Esophagus muscularis mucosa (tissue), 4 donors: ENCODE measurements at regions not wholly inside any gene's neighbourhood (a gene's known extent, or its start where the extent isn't known, plus 50 kb on each side); places are given as distances from the start of the nearest gene placed in this dataset.

ENCODE experiments used
- DNase-seq: peaks from one replicate; pipeline ENCODE4 v3.0.0-alpha.2; 2017; ENCODE audit errors: extremely low spot score
- H3K27ac ChIP-seq, 4 donors: fragments of 200-600 bp; sonication (generic); replicated peaks in 1 of 4; 1 replicate in 3 of 4; 2 replicates in 1 of 4; pipeline ENCODE4 v1.5.1; 2016 to 2019; ENCODE audit warnings: mild to moderate bottlenecking in 1 of 4
- H3K27me3 ChIP-seq, 4 donors: fragments of 200-600 bp; sonication (generic); one replicate each; pipeline versions ENCODE4 v1.5.1 to v1.6.0; 2016 to 2019
- H3K36me3 ChIP-seq, 4 donors: fragments of 200-600 bp; sonication (generic); one replicate each; pipeline ENCODE4 v1.5.1; 2016 to 2019
- H3K4me1 ChIP-seq, 4 donors: fragments of 200-600 bp; sonication (generic); one replicate each; pipeline ENCODE4 v1.5.1; 2016 to 2019
- H3K4me3 ChIP-seq, 4 donors: fragments of 200-600 bp; sonication (generic); 1 replicate in 2 of 4; 2 replicates in 2 of 4; pipeline ENCODE4 v1.5.1; 2016 to 2019; ENCODE audit warnings: mild to moderate bottlenecking in 4 of 4, moderate library complexity in 1 of 4
- H3K9me3 ChIP-seq, 4 donors: fragments of 200-600 bp; sonication (generic); 1 replicate in 3 of 4; 2 replicates in 1 of 4; pipeline ENCODE4 v1.5.1; 2016 to 2019
- EP300 ChIP-seq: sonication (generic); formaldehyde crosslinking; IDR thresholded peaks from one replicate; pipeline ENCODE4 v1.6.1; 2017; ENCODE audit warnings: antibody characterized with exemption
- POLR2A ChIP-seq: fragments of 450-650 bp; IDR thresholded peaks from one replicate; pipeline ENCODE4 v1.6.1; 2017; ENCODE audit warnings: antibody characterized with exemption, moderate library complexity, mild to moderate bottlenecking, low read depth
- POLR2AphosphoS5 ChIP-seq, 2 donors: sonication (generic); formaldehyde crosslinking; IDR thresholded peaks; one replicate each; pipeline ENCODE4 v1.6.1; 2017; ENCODE audit warnings: antibody characterized with exemption in 2 of 2
- WGBS: methylation state at CpG from one replicate; pipeline ENCODE4 v1.1.5; 2018; 5-methylcytosine and 5-hydroxymethylcytosine counted together
- intact Hi-C: fragments of 100-400 bp; cut with DNase I; formaldehyde crosslinking; loops from one replicate; pipeline ENCODE4 v1.15.1; 2023
- TF ChIP-seq, protein P1 (sequence below), 3 experiments: fragments of 200-600 bp in 2 of 3; fragments of 450-650 bp in 1 of 3; sonication (generic) in 2 of 3; IDR thresholded peaks; one replicate each; pipeline ENCODE4 v1.5.1; 2017 to 2019; ENCODE audit warnings: antibody characterized with exemption in 3 of 3, mild to moderate bottlenecking in 2 of 3, moderate library complexity in 1 of 3

DNA sequence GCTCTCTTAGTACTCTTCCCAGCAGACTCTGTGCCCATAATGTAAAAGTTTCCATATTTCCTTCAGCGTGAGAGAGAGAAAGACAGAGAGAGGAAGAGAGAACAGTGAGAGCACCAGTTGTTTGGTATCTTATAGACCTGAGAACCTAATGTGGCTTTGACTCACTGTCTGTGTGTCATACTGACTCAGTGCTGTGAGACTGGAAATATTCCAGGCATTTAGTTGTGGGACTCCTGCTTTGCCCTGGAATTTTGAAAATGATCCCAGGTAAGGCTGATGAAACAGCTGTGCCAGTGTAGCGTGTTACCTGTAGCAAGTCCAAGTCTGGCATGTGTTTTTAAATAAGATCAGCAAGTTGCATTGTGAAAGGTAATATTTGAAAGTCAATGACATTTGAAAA lies 87.9 kb upstream of the KCNH7 start:
- H3K27me3 ChIP-seq = no peaks in the 10 kb centered on the region
- no peaks in the 10 kb centered on the region for H3K9me3 ChIP-seq
- H3K4me3 ChIP-seq = no peak overlapping the region
- 95% methylated on average over 2 of the region's 2 CpGs for WGBS
- TF ChIP-seq, protein P1, sequence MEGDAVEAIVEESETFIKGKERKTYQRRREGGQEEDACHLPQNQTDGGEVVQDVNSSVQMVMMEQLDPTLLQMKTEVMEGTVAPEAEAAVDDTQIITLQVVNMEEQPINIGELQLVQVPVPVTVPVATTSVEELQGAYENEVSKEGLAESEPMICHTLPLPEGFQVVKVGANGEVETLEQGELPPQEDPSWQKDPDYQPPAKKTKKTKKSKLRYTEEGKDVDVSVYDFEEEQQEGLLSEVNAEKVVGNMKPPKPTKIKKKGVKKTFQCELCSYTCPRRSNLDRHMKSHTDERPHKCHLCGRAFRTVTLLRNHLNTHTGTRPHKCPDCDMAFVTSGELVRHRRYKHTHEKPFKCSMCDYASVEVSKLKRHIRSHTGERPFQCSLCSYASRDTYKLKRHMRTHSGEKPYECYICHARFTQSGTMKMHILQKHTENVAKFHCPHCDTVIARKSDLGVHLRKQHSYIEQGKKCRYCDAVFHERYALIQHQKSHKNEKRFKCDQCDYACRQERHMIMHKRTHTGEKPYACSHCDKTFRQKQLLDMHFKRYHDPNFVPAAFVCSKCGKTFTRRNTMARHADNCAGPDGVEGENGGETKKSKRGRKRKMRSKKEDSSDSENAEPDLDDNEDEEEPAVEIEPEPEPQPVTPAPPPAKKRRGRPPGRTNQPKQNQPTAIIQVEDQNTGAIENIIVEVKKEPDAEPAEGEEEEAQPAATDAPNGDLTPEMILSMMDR (IDR thresholded peaks at IDR 0.05) = no peak
- TF ChIP-seq POLR2AphosphoS5 (IDR thresholded peaks at IDR 0.05) (no peak), EP300 (no peak), POLR2A (no peak)
- H3K27ac ChIP-seq = no peak overlapping the region
- H3K4me1 ChIP-seq = no peaks in the 10 kb centered on the region
- no peaks in the 10 kb centered on the region for H3K36me3 ChIP-seq
- DNase-seq = no peak
- intact Hi-C loops = no loop called here

- Histone ChIP-seq H3K4me3 (no peak overlapping the region), H3K27me3 (no peaks in the 10 kb centered on the region), H3K27ac (no peak overlapping the region), H3K36me3 (no peaks in the 10 kb centered on the region), H3K9me3 (no peaks in the 10 kb centered on the region), H3K4me1 (no peaks in the 10 kb centered on the region)
- intact Hi-C loops = no loop called here
- TF ChIP-seq EP300 = no peak
- TF ChIP-seq POLR2A = no peak
- TF ChIP-seq, protein P1 (IDR thresholded peaks at IDR 0.05) = no peak
- no peak for TF ChIP-seq POLR2AphosphoS5 (IDR thresholded peaks at IDR 0.05)
- DNase-seq = no peak
Observed at GRCh38 chr2:162925595-162925994, 87.0 kb upstream of the KCNH7 start.

DNA sequence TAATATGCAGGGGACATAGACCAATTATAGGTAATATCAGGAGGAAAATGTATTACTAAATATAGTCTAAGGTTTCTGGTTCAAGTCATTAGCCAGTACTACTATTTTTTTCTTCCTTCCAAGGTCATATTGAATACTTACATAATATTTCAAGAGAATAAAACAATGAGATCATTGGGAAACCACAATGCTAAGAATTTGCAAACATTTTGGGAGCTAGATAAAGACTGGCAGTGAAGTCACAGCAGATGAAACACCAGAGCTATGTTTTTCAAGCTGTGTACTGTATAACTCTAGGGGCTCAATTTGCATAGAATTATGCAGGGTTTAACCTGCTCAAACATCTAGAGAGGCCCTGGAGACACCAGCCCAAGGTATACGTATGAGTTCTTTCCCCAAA lies 80.5 kb upstream of the KCNH7 start:
- DNase-seq = no peak
- intact Hi-C loops = no loop called here
- no peak overlapping the region for H3K4me3 ChIP-seq
- H3K36me3 ChIP-seq = no peaks in the 10 kb centered on the region
- no peak overlapping the region for H3K27ac ChIP-seq
- no peaks in the 10 kb centered on the region for H3K27me3 ChIP-seq
- TF ChIP-seq POLR2AphosphoS5 (IDR thresholded peaks at IDR 0.05) (no peak), POLR2A (no peak), EP300 (no peak)
- TF ChIP-seq, protein P1 (IDR thresholded peaks at IDR 0.05) = no peak
- H3K9me3 ChIP-seq = no peaks in the 10 kb centered on the region
- no peaks in the 10 kb centered on the region for H3K4me1 ChIP-seq
- WGBS = 94% methylated on average over 1 of the region's 1 CpG

DNA sequence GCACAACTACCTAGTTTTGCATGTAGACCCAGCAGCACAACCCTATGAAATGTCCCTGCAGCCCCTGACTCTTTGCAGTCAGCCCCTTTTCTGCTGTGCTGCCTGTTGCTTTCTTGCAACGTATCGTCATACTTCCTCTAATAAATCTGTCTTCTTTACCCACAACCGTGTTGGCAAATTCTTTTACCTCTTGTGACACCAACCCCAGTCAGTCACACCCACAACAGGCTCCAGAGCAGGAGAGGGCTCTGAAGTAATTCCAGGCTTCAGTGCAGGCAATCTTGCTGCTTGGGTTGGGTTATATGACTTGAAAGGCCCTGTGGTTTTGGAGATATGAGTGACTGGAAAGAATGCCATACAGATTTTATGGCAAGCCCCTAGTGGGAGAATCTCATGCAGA lies 79.1 kb upstream of the KCNH7 start:
- H3K27me3 ChIP-seq = no peaks in the 10 kb centered on the region
- intact Hi-C loops = no loop called here
- no peaks in the 10 kb centered on the region for H3K9me3 ChIP-seq
- no peaks in the 10 kb centered on the region for H3K36me3 ChIP-seq
- WGBS = 64% methylated on average over 3 of the region's 3 CpGs
- no peak for DNase-seq
- no peak for TF ChIP-seq POLR2A
- TF ChIP-seq, protein P1 (IDR thresholded peaks at IDR 0.05) = no peak
- TF ChIP-seq POLR2AphosphoS5 (IDR thresholded peaks at IDR 0.05) = no peak
- no peak for TF ChIP-seq EP300
- no peak overlapping the region for H3K4me3 ChIP-seq
- no peaks in the 10 kb centered on the region for H3K4me1 ChIP-seq
- no peak overlapping the region for H3K27ac ChIP-seq

DNA sequence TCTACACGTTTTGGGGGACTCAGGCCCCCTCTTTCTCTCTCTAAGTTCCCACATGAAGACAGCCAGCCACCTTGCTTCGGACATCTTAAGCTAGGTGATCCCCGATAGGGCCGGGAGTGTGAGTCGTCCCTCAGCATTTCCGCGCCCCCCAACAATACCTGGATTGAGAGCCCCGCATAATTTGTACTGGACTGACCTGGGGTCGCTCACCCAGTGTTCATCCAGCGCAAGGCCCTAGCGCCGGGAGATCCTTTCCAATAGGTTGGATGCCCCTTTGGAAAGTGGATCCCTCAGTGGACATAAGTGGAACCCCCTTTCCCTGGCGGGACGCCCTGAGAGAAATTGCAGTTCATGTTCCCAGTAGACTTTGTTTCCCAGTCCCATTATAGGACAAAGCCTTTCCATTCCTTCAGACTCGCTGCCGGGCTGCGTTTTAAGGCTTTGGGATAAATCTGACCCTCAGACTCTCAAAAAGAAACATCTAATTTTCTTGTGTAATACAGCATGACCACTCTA lies 77.8 kb upstream of the KCNH7 start:
- intact Hi-C loops = no loop called here
- Histone ChIP-seq H3K27ac (no peak overlapping the region), H3K4me1 (no peaks in the 10 kb centered on the region), H3K27me3 (no peaks in the 10 kb centered on the region), H3K4me3 (no peak overlapping the region), H3K36me3 (no peaks in the 10 kb centered on the region), H3K9me3 (no peaks in the 10 kb centered on the region)
- TF ChIP-seq POLR2A (no peak), EP300 (no peak), POLR2AphosphoS5 (IDR thresholded peaks at IDR 0.05) (no peak)
- TF ChIP-seq, protein P1 (IDR thresholded peaks at IDR 0.05) = no peak
- 92% methylated on average over 17 of the region's 17 CpGs for WGBS
- DNase-seq = no peak
